ENCODE measurements at regions not wholly inside any gene's neighbourhood (a gene's known extent, or its start where the extent isn't known, plus 50 kb on each side); places are given as distances from the start of the nearest gene placed in this dataset.
A peak's percentile ranks its signal among the peaks of the same experiment; 100 is the strongest.
"Not testable (repeated sequence)": the region's sequence is repeated elsewhere in the genome, so short reads cannot be mapped to it uniquely, and the experiment has no call there.

DNA sequence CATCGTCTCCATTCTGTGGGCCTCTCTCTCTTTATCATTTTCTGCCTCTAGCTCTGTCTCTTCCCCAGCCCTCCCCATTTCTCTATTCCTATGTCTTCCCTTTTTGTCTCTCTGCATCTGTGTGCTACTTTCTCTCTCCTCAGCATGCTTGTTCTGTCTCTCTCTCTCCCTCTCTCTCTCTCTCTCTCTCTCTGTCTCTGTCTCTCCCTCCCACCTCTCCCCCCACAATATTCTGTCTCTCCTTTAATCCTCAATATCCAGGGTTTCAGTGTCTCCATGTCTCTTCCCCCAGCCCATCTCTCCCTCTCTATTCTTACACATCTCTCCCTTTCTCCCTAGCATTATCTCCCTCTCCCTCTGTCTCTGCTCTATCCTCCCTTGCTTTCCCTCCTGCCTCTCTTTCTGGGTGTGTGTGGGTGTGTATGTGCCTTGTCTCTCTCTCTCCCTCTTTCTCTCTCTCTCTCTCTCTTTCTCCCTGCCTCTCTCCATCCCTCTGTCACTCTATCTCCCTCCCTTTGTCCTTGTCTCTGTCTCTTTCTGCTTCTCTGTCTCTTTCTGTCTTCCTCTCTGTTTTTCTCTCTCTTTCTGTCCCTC, 76.9 kb upstream of the SIRPA start:
- POLR2A ChIA-PET: no interaction called here
- Mint-ChIP-seq H3K27me3 (peaks cover 47% of the 10 kb centered on the region), H3K4me1 (ENCODE audit: low read depth) (peaks cover 12% of the 10 kb centered on the region), H3K27ac (no peak overlapping the region), H3K4me3 (no peak overlapping the region), H3K9me3 (peaks cover 12% of the 10 kb centered on the region), H3K36me3 (ENCODE audit: low read depth) (peaks cover 4% of the 10 kb centered on the region)
- DNase-seq (no peak), ATAC-seq (no peak)
- intact Hi-C loops (cut with micrococcal nuclease): no loop called here
- CTCF ChIA-PET: interaction anchor here (1.5 kb wide), 1 partner anchor 16 kb away, joined by 3 read pairs; no protein-coding TSS in a partner anchor
- TF ChIP-seq CTCF (IDR thresholded peaks at IDR 0.05): no peak

DNA sequence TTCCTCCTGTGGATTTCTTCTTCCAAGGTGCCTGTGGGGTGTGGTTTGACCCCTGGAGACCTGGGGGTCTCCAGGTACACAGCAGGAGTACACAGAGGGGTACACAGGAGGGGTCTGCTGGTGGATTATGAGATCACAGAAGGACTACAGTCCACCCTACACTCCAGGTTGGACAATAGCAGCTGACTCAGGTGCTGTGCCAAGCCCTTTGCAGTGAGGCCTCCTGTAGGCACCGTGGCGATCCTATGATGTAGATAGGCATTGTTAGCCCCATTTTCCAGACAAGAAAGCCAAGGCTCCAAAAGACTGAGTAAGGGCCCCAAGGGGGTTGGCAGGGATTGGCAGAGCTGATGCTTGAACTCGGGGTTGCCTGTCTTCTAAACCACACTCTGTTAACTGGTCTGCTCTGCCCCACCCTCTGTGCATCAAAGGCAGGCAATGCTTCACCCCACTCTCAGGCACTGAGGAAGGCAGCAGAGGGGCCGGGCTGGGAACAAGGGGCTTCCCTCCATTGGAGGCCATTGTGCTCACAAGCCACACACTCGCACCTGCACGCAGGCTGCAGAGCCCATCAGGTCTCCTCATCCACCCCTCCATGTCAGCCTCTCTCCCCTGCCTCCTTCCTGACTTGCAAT, 77.5 kb upstream of the SIRPA start:
- H3K4me1 Mint-ChIP-seq (ENCODE audit: low read depth): peaks cover 12% of the 10 kb centered on the region
- TF ChIP-seq CTCF (IDR thresholded peaks at IDR 0.05): no peak
- POLR2A ChIA-PET: no interaction called here
- H3K9me3 Mint-ChIP-seq: peaks cover 7% of the 10 kb centered on the region
- DNase-seq (no peak), ATAC-seq (no peak)
- intact Hi-C loops (cut with micrococcal nuclease): no loop called here
- H3K36me3 Mint-ChIP-seq (ENCODE audit: low read depth): peaks cover 4% of the 10 kb centered on the region
- peaks cover 47% of the 10 kb centered on the region for H3K27me3 Mint-ChIP-seq
- H3K27ac Mint-ChIP-seq: no peak overlapping the region
- CTCF ChIA-PET: no interaction called here
- no peak overlapping the region for H3K4me3 Mint-ChIP-seq

GRCh38 chr20:1816384-1817381, 78.5 kb upstream of the SIRPA start:
- Mint-ChIP-seq H3K27me3 (peaks cover 44% of the 10 kb centered on the region), H3K4me1 (ENCODE audit: low read depth) (peaks cover 12% of the 10 kb centered on the region), H3K9me3 (no peaks in the 10 kb centered on the region), H3K27ac (no peak overlapping the region), H3K4me3 (no peak overlapping the region), H3K36me3 (ENCODE audit: low read depth) (no peaks in the 10 kb centered on the region)
- ATAC-seq: no peak
- CTCF ChIA-PET: no interaction called here
- intact Hi-C loops (cut with micrococcal nuclease): no loop called here
- TF ChIP-seq CTCF (IDR thresholded peaks at IDR 0.05): no peak
- POLR2A ChIA-PET: no interaction called here
- peak; percentile 43 for DNase-seq

- H3K27me3 Mint-ChIP-seq: peaks cover 44% of the 10 kb centered on the region
- TF ChIP-seq CTCF (IDR thresholded peaks at IDR 0.05): no peak
- peaks cover 18% of the 10 kb centered on the region for H3K4me1 Mint-ChIP-seq (ENCODE audit: low read depth)
- H3K27ac Mint-ChIP-seq: no peak overlapping the region
- no peak for DNase-seq
- CTCF ChIA-PET: no interaction called here
- H3K36me3 Mint-ChIP-seq (ENCODE audit: low read depth): no peaks in the 10 kb centered on the region
- ATAC-seq: no peak
- H3K9me3 Mint-ChIP-seq: no peaks in the 10 kb centered on the region
- intact Hi-C loops (cut with micrococcal nuclease): no loop called here
- POLR2A ChIA-PET: interaction anchor here (0.6 kb wide), 1 partner anchor 1660 kb away, joined by 3 read pairs; no protein-coding TSS in a partner anchor
- no peak overlapping the region for H3K4me3 Mint-ChIP-seq
Measured at GRCh38 chr20:1815502-1816085, 79.6 kb upstream of the SIRPA start.

GRCh38 chr20:1814861-1815260, 80.3 kb upstream of the SIRPA start:
- H3K4me3 Mint-ChIP-seq; ATAC-seq; H3K9me3 Mint-ChIP-seq; DNase-seq; intact Hi-C loops (cut with micrococcal nuclease); H3K36me3 Mint-ChIP-seq (ENCODE audit: low read depth); CTCF ChIA-PET; H3K27ac Mint-ChIP-seq: not testable (repeated sequence)
- peaks cover 18% of the 10 kb centered on the region for H3K4me1 Mint-ChIP-seq (ENCODE audit: low read depth)
- POLR2A ChIA-PET: interaction anchor here (0.6 kb wide), 1 partner anchor 1659 kb away, joined by 3 read pairs; no protein-coding TSS in a partner anchor
- peaks cover 40% of the 10 kb centered on the region for H3K27me3 Mint-ChIP-seq

All from activated CD8-positive, alpha-beta T cell treated with anti-CD3 and anti-CD28 coated beads for 36 hours (primary cell).